ENCODE measurements at regions not wholly inside any gene's neighbourhood (a gene's known extent, or its start where the extent isn't known, plus 50 kb on each side); places are given as distances from the start of the nearest gene placed in this dataset.

- TF ChIP-seq CTCF (IDR thresholded peaks at IDR 0.05) = no peak
- TF ChIP-seq POLR2A (IDR thresholded peaks at IDR 0.05) = no peak
- Histone ChIP-seq H3K9me3 (no peaks in the 10 kb centered on the region), H3K27me3 (no peaks in the 10 kb centered on the region), H3K4me3 (no peak overlapping the region), H3K4me1 (no peaks in the 10 kb centered on the region), H3K27ac (no peak overlapping the region), H3K36me3 (no peaks in the 10 kb centered on the region)
- intact Hi-C loops (cut with DNase I; ENCODE audit: low total_unique reads) = no loop called here
- no peak for DNase-seq
These were observed 1063.8 kb downstream of the EFNB2 start for GRCh38 chr13:105471673-105472072.

DNA sequence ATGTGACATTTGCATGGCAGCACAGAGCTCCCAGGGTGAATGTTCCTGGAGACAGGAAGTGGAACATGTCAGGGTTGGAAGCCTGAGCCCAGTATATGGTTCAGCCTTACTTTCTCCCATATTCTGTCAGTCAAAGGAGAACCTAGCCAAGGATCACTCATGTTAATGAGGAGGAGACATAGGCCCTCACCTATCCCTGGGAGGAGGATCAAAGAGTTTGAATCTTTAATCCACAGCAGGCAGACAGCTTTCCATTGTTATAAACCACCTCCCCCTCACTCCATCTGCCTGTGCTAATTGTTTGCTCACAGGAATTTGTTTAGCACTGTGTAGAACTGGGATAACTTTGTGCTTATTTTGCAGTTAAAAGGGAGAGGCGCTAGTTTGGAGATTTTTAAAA, 1069.1 kb downstream of the EFNB2 start:
- no peak for DNase-seq
- H3K9me3 ChIP-seq = no peaks in the 10 kb centered on the region
- H3K4me3 ChIP-seq = no peak overlapping the region
- H3K27ac ChIP-seq = no peak overlapping the region
- no peaks in the 10 kb centered on the region for H3K27me3 ChIP-seq
- intact Hi-C loops (cut with DNase I; ENCODE audit: low total_unique reads) = no loop called here
- TF ChIP-seq POLR2A (IDR thresholded peaks at IDR 0.05) = no peak
- no peak for TF ChIP-seq CTCF (IDR thresholded peaks at IDR 0.05)
- H3K4me1 ChIP-seq = no peaks in the 10 kb centered on the region
- no peaks in the 10 kb centered on the region for H3K36me3 ChIP-seq

GRCh38 chr13:105465745-105466144, 1069.7 kb downstream of the EFNB2 start, which contains the start of gene DAOA:
TSS of gene DAOA (plus strand) at chr13:105466045.
- Histone ChIP-seq H3K4me3 (no peak within 1 kb of the TSS), H3K27me3 (no peaks in the 10 kb centered on the region), H3K27ac (no peak within 1 kb of the TSS), H3K36me3 (no peaks in the 10 kb centered on the region), H3K4me1 (no peaks in the 10 kb centered on the region), H3K9me3 (no peaks in the 10 kb centered on the region)
- TF ChIP-seq POLR2A (IDR thresholded peaks at IDR 0.05) = no peak
- TF ChIP-seq CTCF (IDR thresholded peaks at IDR 0.05) = no peak
- no peak for DNase-seq
- intact Hi-C loops (cut with DNase I; ENCODE audit: low total_unique reads) = no loop called here

DNA sequence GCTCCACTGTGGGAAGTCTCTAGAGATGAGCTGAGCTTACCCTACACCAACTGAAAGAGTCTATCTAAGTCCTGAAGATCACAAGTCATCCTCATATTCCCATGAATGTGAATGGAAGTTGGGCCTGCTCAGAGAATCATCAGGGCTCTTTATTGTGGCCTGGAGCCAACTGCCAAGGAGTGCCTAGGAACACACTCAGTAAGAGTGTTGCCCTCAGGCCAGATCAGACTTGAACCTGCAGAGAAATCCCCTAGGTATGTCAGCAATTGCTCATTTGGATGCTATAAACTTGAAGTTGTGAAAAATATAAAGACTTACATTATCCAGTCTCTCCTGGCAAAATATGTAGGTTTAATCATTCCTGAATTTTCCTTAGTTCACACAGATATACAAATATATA, 1070.2 kb downstream of the EFNB2 start:
- intact Hi-C loops (cut with DNase I; ENCODE audit: low total_unique reads) = no loop called here
- H3K27ac ChIP-seq = no peak overlapping the region
- H3K4me3 ChIP-seq = no peak overlapping the region
- H3K4me1 ChIP-seq = no peaks in the 10 kb centered on the region
- DNase-seq = no peak
- no peaks in the 10 kb centered on the region for H3K36me3 ChIP-seq
- H3K9me3 ChIP-seq = no peaks in the 10 kb centered on the region
- no peak for TF ChIP-seq POLR2A (IDR thresholded peaks at IDR 0.05)
- TF ChIP-seq CTCF (IDR thresholded peaks at IDR 0.05) = no peak
- no peaks in the 10 kb centered on the region for H3K27me3 ChIP-seq

- Histone ChIP-seq H3K27ac (no peak overlapping the region), H3K4me1 (no peaks in the 10 kb centered on the region), H3K27me3 (no peaks in the 10 kb centered on the region), H3K4me3 (no peak overlapping the region), H3K36me3 (no peaks in the 10 kb centered on the region), H3K9me3 (no peaks in the 10 kb centered on the region)
- intact Hi-C loops (cut with DNase I; ENCODE audit: low total_unique reads) = no loop called here
- TF ChIP-seq POLR2A (IDR thresholded peaks at IDR 0.05) (no peak), CTCF (IDR thresholded peaks at IDR 0.05) (no peak)
- DNase-seq = no peak
These were observed 1071.2 kb downstream of the EFNB2 start for GRCh38 chr13:105464249-105464648.
